Lower lobe of right lung (tissue), 2 donors: ENCODE measurements at regions not wholly inside any gene's neighbourhood (a gene's known extent, or its start where the extent isn't known, plus 50 kb on each side); places are given as distances from the start of the nearest gene placed in this dataset.

Experiments
- ATAC-seq, 2 donors: fragments of 200-7000 bp; cut with Tn5 transposase; one replicate each; pipeline ENCODE4 v1.9.1; 2020 to 2022; ENCODE audit warnings: mild to moderate bottlenecking in 2 of 2, moderate library complexity in 2 of 2
- DNase-seq: peaks from one replicate; pipeline ENCODE4 v3.0.0-alpha.2; 2020
- H3K27ac ChIP-seq: fragments of 200-600 bp; one replicate; pipeline ENCODE4 v1.8.0; 2022
- H3K27me3 ChIP-seq: fragments of 200-600 bp; one replicate; pipeline ENCODE4 v1.8.0; 2022; ENCODE audit warnings: low read depth
- H3K36me3 ChIP-seq: fragments of 200-600 bp; one replicate; pipeline ENCODE4 v1.8.0; 2022; ENCODE audit warnings: mild to moderate bottlenecking
- H3K4me1 ChIP-seq: fragments of 200-600 bp; one replicate; pipeline ENCODE4 v1.8.0; 2022
- H3K4me3 ChIP-seq: fragments of 200-600 bp; one replicate; pipeline ENCODE4 v1.8.0; 2022; ENCODE audit warnings: mild to moderate bottlenecking
- H3K9me3 ChIP-seq: fragments of 200-600 bp; one replicate; pipeline ENCODE4 v1.8.0; 2022
- intact Hi-C: fragments of 100-400 bp; cut with DNase I; formaldehyde crosslinking; loops from one replicate; pipeline ENCODE4 v1.11.0; 2022
- TF ChIP-seq, protein P1 (sequence below): fragments of 200-600 bp; IDR thresholded peaks from one replicate; pipeline ENCODE4 v1.8.0; 2022; ENCODE audit warnings: antibody characterized with exemption, mild to moderate bottlenecking
- donor health status: DM: no; HTN: yes; CAD: no; lungs with severe emphysema.

DNA sequence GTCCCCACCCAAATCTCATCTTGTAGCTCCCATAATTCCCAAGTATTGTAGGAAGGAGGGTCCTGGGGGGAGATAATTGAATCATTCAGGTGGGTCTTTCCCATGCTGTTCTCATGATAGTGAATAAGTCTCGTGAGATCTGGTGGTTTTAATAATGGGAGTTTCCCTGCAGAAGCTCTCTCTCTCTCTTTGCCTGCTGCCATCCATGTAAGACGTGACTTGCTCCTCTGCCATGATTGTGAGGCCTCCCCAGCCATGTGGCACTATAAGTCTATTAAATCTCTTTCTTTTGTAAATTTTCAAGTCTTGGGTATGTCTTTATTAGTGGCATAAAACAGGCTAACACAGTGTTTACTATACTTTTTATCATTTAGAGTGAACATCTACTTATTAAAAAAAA lies 338.8 kb downstream of the ANKRD7 start:
- TF ChIP-seq, protein P1, sequence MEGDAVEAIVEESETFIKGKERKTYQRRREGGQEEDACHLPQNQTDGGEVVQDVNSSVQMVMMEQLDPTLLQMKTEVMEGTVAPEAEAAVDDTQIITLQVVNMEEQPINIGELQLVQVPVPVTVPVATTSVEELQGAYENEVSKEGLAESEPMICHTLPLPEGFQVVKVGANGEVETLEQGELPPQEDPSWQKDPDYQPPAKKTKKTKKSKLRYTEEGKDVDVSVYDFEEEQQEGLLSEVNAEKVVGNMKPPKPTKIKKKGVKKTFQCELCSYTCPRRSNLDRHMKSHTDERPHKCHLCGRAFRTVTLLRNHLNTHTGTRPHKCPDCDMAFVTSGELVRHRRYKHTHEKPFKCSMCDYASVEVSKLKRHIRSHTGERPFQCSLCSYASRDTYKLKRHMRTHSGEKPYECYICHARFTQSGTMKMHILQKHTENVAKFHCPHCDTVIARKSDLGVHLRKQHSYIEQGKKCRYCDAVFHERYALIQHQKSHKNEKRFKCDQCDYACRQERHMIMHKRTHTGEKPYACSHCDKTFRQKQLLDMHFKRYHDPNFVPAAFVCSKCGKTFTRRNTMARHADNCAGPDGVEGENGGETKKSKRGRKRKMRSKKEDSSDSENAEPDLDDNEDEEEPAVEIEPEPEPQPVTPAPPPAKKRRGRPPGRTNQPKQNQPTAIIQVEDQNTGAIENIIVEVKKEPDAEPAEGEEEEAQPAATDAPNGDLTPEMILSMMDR, result no peak
- H3K9me3 ChIP-seq, result no peaks in the 10 kb centered on the region
- no peak overlapping the region for H3K4me3 ChIP-seq
- intact Hi-C loops, result no loop called here
- no peak for DNase-seq
- no peak for ATAC-seq
- no peaks in the 10 kb centered on the region for H3K36me3 ChIP-seq
- H3K4me1 ChIP-seq, result no peaks in the 10 kb centered on the region
- H3K27me3 ChIP-seq, result no peaks in the 10 kb centered on the region
- no peak overlapping the region for H3K27ac ChIP-seq

DNA sequence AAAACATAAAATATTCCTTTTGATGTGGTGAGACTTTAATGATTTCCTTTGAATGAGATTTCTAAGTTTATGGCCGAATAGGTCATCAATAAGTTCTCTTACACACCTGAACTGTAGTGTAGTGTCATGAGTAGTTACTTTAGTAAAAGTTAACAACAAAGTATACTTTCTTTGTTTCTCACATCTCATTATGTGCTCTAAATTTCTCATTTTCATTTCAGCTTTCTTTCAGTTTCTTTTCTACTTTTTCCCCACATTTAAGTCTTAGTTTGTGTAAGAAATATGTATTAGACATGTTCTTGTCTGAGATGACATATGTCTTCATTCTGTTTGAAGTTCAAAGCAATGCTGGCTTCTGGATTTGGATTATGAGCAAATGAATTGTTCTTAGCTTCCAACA lies 348.1 kb downstream of the ANKRD7 start:
- ATAC-seq (no peak), DNase-seq (no peak)
- H3K27me3 ChIP-seq, result no peaks in the 10 kb centered on the region
- TF ChIP-seq, protein P1, result no peak
- no peaks in the 10 kb centered on the region for H3K4me1 ChIP-seq
- H3K27ac ChIP-seq, result no peak overlapping the region
- intact Hi-C loops, result no loop called here
- no peaks in the 10 kb centered on the region for H3K9me3 ChIP-seq
- no peaks in the 10 kb centered on the region for H3K36me3 ChIP-seq
- no peak overlapping the region for H3K4me3 ChIP-seq

DNA sequence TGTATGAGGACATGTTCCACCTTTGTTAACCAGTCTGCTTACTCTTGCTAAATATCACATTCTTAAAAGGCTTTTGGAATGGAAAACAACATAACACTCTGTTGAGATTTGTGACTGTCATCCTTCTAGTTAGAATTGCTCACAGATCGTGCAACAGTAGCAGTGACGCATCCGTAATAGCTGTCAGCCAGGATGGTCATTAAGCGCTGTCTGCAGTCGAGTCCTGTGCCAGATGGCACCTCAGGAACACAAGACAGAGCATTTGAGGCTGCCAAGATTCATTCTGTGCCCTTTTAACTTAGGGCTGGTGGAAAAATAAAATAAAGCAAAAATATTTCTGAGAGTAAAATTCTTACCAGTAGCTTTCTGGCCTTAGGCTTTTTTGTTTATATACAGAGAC lies 348.6 kb downstream of the ANKRD7 start:
- Histone ChIP-seq H3K9me3 (no peaks in the 10 kb centered on the region), H3K36me3 (no peaks in the 10 kb centered on the region), H3K4me1 (no peaks in the 10 kb centered on the region), H3K27ac (no peak overlapping the region), H3K27me3 (no peaks in the 10 kb centered on the region), H3K4me3 (no peak overlapping the region)
- intact Hi-C loops, result no loop called here
- ATAC-seq (no peak), DNase-seq (no peak)
- TF ChIP-seq, protein P1, result no peak

DNA sequence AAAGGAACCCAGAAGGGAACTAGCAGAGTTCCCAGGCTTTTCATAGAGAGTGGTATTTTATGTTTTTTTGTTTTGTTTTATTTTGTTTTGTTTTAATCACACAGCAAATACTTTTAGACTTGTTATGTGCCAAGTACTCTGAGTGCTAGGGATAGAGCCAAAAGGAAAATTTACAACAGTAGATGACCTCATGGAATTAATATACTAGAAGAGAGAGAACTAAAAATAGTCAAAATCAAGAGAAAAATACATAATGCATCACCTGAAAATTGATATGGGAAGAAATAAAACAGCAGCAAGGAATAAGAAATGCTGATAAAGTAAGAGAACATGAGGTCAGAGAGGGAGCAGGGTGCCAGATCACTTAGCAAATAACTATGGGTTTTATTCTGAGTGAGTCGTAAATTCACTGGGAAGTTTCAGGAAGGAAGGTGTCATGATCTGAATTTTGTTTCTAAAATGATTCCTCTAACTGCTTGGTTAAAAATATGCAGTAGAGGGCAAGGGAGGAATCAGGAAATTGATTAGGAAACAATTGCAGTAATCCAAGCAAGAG lies 351.0 kb downstream of the ANKRD7 start:
- TF ChIP-seq, protein P1, result no peak
- Histone ChIP-seq H3K36me3 (no peaks in the 10 kb centered on the region), H3K9me3 (no peaks in the 10 kb centered on the region), H3K27ac (no peak overlapping the region), H3K4me1 (no peaks in the 10 kb centered on the region), H3K27me3 (no peaks in the 10 kb centered on the region), H3K4me3 (no peak overlapping the region)
- DNase-seq (no peak), ATAC-seq (no peak)
- intact Hi-C loops, result no loop called here

DNA sequence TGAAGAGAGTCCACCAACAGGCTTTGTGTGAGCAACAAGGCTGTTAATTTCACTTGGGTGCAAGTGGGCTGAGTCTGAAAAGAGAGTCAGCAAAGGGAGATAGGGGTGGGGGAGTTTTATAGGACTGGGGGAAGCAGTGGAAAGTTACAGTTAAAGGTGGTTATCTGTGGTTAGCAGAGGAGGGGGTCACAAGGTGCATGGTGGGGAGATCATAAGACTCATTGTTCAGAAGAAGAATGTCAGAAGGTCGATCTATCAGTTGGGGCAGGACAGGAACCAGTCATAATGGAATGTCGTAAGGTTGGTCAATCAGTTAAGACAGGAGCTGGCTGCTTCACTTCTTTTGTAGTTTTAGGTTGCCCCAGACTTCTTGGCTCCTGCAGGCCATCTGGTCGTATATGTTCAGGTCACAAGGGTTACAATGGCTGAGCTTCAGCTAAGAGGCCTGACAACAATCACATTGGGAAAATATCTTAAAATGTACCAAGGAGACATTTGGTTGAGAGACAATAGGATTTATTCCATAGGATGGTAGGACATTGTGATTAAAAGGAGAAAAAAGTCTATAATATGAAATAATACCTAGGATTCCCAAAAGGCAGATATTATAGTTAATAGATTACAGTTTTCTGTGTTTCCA lies 356.4 kb downstream of the ANKRD7 start:
- no peak for ATAC-seq
- DNase-seq, result no peak
- H3K27me3 ChIP-seq, result no peaks in the 10 kb centered on the region
- no peak overlapping the region for H3K27ac ChIP-seq
- H3K4me1 ChIP-seq, result no peaks in the 10 kb centered on the region
- no peak overlapping the region for H3K4me3 ChIP-seq
- no peaks in the 10 kb centered on the region for H3K36me3 ChIP-seq
- TF ChIP-seq, protein P1, result no peak
- H3K9me3 ChIP-seq, result no peaks in the 10 kb centered on the region
- intact Hi-C loops, result no loop called here
